ENCODE measurements at regions not wholly inside any gene's neighbourhood (a gene's known extent, or its start where the extent isn't known, plus 50 kb on each side); places are given as distances from the start of the nearest gene placed in this dataset.
"Not testable (repeated sequence)": the region's sequence is repeated elsewhere in the genome, so short reads cannot be mapped to it uniquely, and the experiment has no call there.

DNA sequence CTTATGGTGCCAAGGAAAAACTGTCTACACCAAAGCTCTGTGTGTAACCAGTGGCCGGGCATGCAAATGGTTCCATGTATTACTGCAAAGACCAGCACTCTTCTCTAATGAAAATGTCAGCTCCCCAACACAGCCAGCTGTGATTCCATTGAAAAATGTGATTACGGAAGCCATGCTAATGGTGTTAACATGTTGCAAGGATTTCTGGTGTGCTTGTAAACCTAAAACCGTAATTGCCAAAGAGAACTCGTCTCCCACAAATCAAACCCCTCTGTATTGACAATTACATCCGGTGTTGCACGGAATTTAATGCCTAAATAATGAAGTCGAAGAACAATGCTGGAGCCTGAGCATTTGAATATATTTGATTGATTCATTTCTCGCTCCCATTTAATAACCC is 351.7 kb downstream of the NPIPA8 start:
- DNase-seq (ENCODE audit: low read depth), result no peak

DNA sequence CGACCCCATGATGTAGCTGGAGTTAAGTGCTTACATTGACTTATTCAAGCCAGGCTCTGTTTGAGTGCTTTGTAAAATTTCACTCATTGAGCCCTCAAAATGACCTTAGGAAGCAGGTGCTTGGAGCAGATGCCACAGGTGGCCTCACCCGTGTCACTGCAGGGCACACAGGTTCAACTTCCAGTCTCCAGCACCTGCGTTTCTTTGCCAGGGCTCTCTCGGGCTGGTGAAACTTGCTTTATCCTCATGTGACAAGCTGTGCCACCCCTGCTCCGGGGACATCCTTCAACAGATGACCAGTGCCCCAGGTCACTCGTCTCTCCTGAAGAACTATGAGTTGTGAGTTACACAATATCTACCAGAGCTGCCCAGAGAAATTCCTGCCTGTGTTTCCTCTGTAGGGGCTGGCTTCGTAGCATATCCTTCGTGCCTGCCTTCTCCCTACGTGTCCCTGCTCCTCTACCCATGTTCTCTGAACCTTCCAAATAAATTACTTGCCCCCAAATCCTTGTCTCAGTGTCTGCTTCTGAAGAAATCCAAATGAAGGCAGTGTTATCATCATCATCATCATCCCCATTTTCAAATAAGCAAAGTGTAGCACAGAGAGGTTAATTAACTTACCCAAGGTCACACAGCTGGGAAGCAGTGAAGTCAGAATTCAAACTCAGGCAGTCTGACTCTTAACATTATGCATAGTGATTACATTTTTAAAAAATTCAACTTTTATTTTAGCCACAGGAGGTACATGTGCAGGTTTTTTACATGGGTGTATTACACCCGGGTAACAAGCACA is 352.5 kb downstream of the NPIPA8 start:
- no peak for DNase-seq (ENCODE audit: low read depth)

GRCh38 chr16:17983114-17983513 is 353.4 kb downstream of the NPIPA8 start:
- DNase-seq (ENCODE audit: low read depth), result no peak

- no peak for DNase-seq (ENCODE audit: low read depth)
These were observed 359.3 kb downstream of the NPIPA8 start for GRCh38 chr16:17977260-17977659.

DNA sequence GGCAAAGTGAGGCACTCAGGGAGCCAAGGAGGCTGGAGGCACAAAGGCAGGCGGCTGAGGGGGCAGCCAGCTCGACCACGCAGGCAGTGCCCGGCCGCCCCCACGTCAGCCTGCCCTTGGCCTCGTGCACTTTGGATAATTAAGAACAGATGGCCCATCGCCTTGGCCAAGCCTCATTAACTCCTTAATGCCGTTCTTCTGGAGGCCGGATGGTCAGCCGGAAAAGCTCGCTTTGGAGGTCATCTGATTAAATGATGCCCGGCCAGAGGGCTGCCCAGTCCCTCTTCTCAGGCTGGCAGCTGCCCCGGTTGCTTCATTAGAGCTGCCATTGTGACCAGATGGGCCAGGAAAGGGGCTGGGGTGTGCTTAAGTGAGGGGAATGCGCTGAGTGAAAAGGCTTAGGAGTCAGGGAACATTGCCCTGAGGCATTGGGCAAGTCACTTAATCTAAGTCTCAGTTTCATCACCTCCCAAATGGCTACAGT is 364.0 kb downstream of the NPIPA8 start:
- no peak for DNase-seq (ENCODE audit: low read depth)

DNA sequence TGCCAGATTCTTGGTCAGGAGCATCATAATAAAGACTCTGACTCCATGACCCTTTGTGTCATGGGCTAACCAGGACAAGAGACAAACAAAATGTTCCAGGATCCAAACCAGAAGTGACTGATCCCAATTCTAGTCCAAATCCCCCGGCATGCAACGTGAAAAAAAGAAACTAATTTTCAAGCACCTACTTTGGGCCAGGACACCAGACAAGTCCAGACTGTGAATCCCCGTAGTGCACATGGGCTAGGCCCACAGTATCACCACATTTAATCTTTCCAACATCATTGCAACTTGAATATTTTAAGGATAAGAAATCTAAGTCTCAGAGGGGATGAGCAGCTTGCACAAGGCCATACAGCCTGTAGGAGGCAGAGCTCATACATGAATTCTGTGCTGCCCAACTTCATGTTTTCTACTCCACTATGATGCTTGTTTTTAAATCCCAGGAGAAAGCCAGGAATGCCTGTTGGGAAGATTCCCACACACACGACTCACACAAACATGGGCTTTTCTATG is 365.7 kb downstream of the NPIPA8 start:
- no peak for DNase-seq (ENCODE audit: low read depth)

GRCh38 chr16:17970157-17970765 is 366.3 kb downstream of the NPIPA8 start:
- no peak for DNase-seq (ENCODE audit: low read depth)

GRCh38 chr16:17965133-17965900 is 371.2 kb downstream of the NPIPA8 start:
- no peak for DNase-seq (ENCODE audit: low read depth)

- DNase-seq (ENCODE audit: low read depth), result no peak
These were observed 372.3 kb downstream of the NPIPA8 start for GRCh38 chr16:17964196-17964595.

DNA sequence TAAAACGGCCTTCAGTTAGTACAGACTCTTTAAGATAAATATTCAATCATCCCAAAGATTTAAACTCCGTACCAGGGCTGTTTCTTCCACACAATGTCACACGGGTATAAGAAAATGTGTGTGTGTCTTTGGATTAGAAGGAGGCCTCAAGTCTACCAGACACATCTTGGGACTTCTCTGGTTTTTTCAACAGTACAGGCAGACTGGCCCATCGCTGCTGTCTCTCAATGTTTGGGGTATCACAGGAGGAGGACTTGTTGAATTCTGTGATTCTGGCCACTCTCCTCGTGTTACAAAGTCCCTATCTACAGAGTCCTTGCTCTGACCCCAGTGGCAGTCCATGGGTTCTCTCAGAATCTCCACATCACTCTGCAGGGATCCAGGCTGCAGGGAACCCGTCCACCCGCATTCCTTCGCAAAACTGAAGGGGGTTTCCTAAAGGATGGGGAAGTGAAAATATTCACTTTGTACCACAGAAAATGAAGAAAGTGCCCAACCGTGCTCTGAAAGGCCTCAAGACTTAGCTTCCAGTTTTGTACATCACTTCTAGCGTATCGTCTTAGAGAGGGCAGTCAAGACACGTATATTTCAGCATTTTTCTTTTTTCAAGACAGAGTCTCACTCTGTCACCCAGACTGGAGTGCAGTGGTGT is 373.2 kb downstream of the NPIPA8 start:
- DNase-seq (ENCODE audit: low read depth), result no peak

- DNase-seq (ENCODE audit: low read depth), result no peak
These were observed 373.8 kb downstream of the NPIPA8 start for GRCh38 chr16:17962726-17963125.

DNA sequence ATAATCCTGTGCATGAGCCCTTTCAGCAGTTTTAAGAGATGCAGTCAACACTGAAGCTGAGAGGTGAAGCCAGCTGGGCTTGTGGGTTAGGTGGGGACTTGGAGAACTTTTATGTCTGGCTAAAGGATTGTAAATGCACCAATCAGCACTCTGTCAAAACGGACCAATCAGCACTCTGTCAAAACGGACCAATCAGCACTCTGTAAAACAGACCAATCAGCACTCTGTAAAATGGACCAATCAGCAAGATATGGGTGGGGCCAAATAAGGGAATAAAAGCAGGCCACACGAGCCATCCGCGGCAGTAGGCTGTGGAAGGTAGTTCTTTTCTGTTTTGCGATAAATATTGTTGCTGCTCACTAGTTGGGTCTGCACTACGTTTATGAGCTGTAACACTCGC is 374.7 kb downstream of the NPIPA8 start:
- DNase-seq (ENCODE audit: low read depth), result not testable (repeated sequence)

DNA sequence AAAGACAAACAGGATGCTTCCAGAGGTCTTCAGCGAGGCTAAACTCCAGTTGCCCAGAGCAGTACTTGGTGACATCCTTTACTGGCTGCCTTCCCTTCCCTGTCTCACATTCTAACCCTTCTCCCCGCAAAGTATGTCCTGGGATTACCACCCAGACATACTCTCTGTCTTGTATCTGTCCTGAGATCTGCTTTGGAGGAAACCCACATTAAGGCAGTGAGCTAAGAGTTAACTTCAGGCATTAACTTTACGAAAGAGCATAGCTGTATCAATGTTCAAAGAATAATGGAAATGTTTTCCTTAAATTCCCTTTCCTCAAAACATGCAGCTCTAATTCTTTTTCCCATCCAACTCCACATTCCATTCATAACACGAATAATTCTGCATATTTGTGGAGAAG is 385.2 kb downstream of the NPIPA8 start:
- no peak for DNase-seq (ENCODE audit: low read depth)

DNA sequence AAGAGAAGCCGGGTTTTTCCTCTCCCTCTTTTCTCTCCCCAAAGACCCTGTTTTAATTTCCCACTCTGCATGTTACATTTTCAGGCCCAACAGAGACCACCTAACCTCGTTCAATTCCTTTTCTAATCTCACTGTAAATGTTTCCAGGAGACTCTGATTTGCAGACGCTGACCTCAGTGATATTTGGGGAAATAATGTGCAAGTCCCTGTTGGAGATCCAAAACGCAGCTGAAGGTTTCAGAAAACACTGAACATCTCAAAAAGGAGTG is 386.6 kb downstream of the NPIPA8 start:
- no peak for DNase-seq (ENCODE audit: low read depth)

DNA sequence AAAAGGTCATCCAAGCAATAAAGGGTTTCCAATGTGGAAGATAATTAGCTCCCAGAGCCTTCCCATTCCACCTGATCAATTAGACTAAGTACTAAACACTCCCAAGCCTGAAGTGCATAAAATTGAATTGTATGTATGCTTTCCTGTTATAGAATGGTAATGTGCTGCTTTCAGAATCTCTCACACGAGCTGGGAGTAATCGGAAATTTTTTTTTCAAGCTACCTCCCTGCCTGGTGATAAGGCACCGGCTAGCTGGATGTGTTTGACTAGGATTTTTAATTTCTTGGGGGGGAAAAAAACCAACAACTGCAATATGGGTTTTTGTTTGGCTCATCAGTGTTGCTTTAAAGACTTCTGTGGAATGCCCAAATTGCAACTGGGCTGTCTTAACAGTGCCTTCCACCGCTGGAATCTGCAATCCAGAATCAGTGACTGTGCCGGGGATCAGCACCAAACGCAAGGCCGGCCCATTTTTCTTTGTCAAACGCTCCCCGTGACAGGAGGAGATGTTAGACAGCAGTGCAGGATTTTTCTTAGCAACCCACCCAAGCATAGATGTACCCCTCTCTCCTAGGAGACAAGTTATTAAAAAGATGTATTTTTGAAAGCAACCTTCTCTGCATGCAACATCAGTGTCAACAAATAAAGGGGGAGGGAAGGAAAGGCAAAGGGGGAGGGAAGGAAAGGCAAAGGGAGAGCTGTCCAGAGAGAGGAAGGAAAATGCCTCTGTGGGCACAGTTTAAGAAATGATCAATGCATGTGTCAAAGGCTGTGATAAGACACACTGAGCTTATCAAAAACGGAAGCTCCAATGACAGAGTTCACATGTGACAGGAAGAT is 387.2 kb downstream of the NPIPA8 start:
- DNase-seq (ENCODE audit: low read depth), result no peak

- DNase-seq (ENCODE audit: low read depth), result no peak
These were observed 388.9 kb downstream of the NPIPA8 start for GRCh38 chr16:17947637-17948036.

GRCh38 chr16:17947165-17947564 is 389.4 kb downstream of the NPIPA8 start:
- no peak for DNase-seq (ENCODE audit: low read depth)

GRCh38 chr16:17945080-17945601 is 391.4 kb downstream of the NPIPA8 start:
- DNase-seq (ENCODE audit: low read depth), result no peak

GRCh38 chr16:17944345-17944744 is 392.2 kb downstream of the NPIPA8 start:
- DNase-seq (ENCODE audit: low read depth), result no peak

DNA sequence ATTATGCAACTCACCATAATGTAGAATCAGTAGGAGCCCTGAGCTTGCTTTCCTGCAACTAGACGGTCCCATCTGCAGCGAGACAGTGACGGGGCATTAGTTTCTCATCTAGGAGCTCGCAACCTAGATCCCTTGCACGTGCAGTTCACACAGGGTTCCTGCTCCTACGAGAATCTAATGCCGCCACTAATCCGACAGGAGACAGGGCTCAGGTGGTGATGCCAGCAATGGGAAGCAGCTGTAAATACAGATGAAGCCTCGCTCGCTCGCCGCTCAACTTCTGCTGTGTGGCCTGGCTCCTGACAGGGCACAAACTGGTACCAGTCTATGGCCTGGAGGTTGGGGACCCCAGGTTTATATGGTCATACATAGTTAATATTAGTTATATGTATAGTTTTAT is 394.5 kb downstream of the NPIPA8 start:
- DNase-seq (ENCODE audit: low read depth), result no peak

Measured in non-pigmented ciliary epithelial cell (primary cell).